ENCODE measurements at regions not wholly inside any gene's neighbourhood (a gene's known extent, or its start where the extent isn't known, plus 50 kb on each side); places are given as distances from the start of the nearest gene placed in this dataset.

DNA sequence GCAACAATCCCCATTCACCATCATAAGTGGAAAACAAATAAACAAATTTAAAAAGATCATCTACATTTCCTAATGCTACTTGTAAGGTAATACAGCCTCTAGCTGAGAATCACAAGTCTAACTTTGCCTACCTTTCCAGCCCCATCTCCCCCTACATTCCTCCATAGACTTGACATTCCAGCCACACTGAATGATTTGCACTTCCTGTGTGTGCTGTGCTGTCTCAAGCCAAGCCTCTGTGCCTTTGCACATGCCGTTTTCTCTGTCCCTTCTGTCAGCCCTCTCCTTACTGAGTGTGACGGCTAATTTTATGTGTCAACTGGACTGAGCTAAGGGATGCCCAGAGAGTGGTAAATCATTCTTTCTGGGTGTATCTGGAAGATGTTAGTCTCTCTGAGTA lies 82.4 kb upstream of the MBIP start:
- no peak overlapping the region for H3K27ac ChIP-seq
- H3K36me3 ChIP-seq: no peaks in the 10 kb centered on the region
- TF ChIP-seq, protein P1, sequence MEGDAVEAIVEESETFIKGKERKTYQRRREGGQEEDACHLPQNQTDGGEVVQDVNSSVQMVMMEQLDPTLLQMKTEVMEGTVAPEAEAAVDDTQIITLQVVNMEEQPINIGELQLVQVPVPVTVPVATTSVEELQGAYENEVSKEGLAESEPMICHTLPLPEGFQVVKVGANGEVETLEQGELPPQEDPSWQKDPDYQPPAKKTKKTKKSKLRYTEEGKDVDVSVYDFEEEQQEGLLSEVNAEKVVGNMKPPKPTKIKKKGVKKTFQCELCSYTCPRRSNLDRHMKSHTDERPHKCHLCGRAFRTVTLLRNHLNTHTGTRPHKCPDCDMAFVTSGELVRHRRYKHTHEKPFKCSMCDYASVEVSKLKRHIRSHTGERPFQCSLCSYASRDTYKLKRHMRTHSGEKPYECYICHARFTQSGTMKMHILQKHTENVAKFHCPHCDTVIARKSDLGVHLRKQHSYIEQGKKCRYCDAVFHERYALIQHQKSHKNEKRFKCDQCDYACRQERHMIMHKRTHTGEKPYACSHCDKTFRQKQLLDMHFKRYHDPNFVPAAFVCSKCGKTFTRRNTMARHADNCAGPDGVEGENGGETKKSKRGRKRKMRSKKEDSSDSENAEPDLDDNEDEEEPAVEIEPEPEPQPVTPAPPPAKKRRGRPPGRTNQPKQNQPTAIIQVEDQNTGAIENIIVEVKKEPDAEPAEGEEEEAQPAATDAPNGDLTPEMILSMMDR (IDR thresholded peaks at IDR 0.05): no peak
- no peak overlapping the region for H3K4me3 ChIP-seq
- ATAC-seq: no peak
- WGBS, 2 donors: 73 to 80% methylated on average over 2 of the region's 2 CpGs
- no peak for DNase-seq
- intact Hi-C loops (cut with DNase I): no loop called here
- no peaks in the 10 kb centered on the region for H3K9me3 ChIP-seq
- peaks cover 0 to under 1% (median 0%) of the 10 kb centered on the region in 7 donors for H3K27me3 ChIP-seq
- no peaks in the 10 kb centered on the region for H3K4me1 ChIP-seq

DNA sequence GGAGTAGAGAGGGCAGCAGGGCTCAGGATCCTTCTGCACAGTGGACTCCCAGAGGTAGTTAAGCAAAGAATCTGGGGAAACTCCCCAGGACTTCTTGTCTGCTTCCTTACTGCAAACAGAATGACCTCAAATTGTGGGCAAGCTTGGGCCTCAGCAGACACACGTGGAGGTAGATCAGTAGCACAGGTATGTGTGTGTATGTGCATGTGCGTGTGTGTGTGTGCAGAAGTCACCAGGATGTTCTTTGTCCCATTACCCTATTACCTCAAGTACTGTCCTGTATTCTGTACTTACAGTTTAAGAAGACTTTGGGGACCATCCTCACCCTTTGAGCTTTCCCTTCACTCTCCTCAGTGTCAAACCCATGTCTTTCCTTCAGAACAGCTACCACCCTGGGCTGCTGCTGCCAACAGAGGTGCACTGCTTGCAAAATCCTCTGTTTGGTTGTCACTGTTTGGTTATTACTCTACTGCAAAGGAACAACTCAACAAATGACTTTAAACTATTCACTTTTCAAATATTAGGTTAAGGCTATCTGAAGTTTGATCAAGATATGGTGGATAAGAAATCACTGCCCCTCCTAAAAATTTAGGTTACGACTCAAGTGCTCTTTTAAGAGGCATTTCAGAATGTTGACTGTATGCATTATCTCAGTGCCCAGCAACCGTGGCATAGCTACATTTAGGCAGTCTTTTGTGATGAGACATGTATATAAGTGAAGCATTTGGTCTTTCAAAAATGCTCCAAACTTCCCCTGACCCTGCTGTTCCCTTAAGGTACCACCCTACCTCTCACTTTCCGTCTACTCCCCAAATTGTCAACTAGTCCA lies 78.2 kb upstream of the MBIP start:
- DNase-seq (no peak), ATAC-seq (no peak)
- H3K36me3 ChIP-seq: no peaks in the 10 kb centered on the region
- TF ChIP-seq, protein P1 (IDR thresholded peaks at IDR 0.05): no peak
- no peak overlapping the region for H3K4me3 ChIP-seq
- peaks cover 0 to 6% (median 0%) of the 10 kb centered on the region in 9 donors for H3K4me1 ChIP-seq
- WGBS, 2 donors: 79 to 84% methylated on average over 5 of the region's 5 CpGs
- no peaks in the 10 kb centered on the region for H3K27me3 ChIP-seq
- intact Hi-C loops (cut with DNase I): no loop called here
- peaks cover 0 to 13% (median 0%) of the 10 kb centered on the region in 11 donors for H3K9me3 ChIP-seq
- no peak overlapping the region for H3K27ac ChIP-seq

DNA sequence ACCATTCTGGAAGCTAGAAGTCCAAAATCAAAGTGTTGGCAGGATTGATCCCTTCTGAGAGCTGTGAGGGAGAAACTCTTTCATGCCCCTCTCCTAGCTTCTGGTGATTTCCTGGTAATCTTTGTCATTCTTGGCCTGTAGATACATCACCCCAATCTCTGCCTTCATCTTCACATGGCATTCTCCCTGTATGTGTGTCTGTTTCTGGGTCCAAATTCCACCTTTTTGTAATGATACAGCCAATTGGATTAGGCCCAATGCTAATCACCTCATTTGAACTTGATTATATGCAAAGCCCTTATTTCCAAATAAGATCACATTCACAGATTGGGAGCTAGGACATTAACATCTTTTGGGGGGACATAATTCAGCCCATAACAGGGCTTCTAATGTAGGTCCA lies 76.9 kb upstream of the MBIP start:
- Histone ChIP-seq H3K27me3 (no peaks in the 10 kb centered on the region), H3K4me3 (no peak overlapping the region), H3K36me3 (no peaks in the 10 kb centered on the region), H3K4me1 (peaks cover 0 to 6% (median 0%) of the 10 kb centered on the region in 9 donors), H3K27ac (no peak overlapping the region), H3K9me3 (peaks cover 0 to 13% (median 0%) of the 10 kb centered on the region in 11 donors)
- ATAC-seq (no peak), DNase-seq (no peak)
- intact Hi-C loops (cut with DNase I): no loop called here
- TF ChIP-seq, protein P1 (IDR thresholded peaks at IDR 0.05): no peak

DNA sequence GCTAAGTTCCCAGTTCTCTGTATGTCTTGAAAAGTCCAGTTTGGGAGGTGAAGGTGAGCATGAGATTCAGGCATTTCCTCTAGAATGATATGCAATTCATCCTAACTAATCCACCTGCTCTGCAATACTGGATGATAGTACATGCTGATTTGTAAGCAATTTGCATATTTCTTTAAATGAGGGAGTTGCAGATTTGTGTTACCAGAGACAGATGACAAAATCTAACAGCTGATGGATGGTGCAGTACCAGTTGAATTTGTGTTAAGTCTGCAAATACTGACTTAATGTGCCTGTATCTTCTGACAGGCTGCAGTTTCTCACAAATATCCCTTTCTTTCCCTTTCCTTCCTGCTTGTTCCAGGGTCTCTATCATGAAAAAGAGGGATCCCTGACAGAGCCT lies 76.4 kb upstream of the MBIP start:
- Histone ChIP-seq H3K27ac (no peak overlapping the region), H3K27me3 (no peaks in the 10 kb centered on the region), H3K9me3 (peaks cover 0 to 13% (median 0%) of the 10 kb centered on the region in 11 donors), H3K4me3 (no peak overlapping the region), H3K4me1 (peaks cover 0 to 6% (median 0%) of the 10 kb centered on the region in 9 donors), H3K36me3 (no peaks in the 10 kb centered on the region)
- DNase-seq (no peak), ATAC-seq (no peak)
- intact Hi-C loops (cut with DNase I): no loop called here
- TF ChIP-seq, protein P1 (IDR thresholded peaks at IDR 0.05): no peak
